ENCODE measurements at regions not wholly inside any gene's neighbourhood (a gene's known extent, or its start where the extent isn't known, plus 50 kb on each side); places are given as distances from the start of the nearest gene placed in this dataset.
A peak's percentile ranks its signal among the peaks of the same experiment; 100 is the strongest.

GRCh38 chrX:134101636-134102035, 116.2 kb upstream of the GPC3 start:
- no peaks in the 10 kb centered on the region for H3K4me1 ChIP-seq (ENCODE audit: control insufficient read depth in 2 of 2, insufficient read depth in 2 of 2, low read length in 2 of 2)
- H3K27me3 ChIP-seq (ENCODE audit: control insufficient read depth in 2 of 2, insufficient read depth in 2 of 2, low read length in 2 of 2), result no peaks in the 10 kb centered on the region
- no peak for ATAC-seq
- Mint-ChIP-seq H3K4me3 (no peak overlapping the region), H3K36me3 (no peaks in the 10 kb centered on the region), H3K27ac (peak overlapping the region in 2 of 9 donors; percentile 38 to 65), H3K9me3 (peaks cover 0 to 12% (median 4%) of the 10 kb centered on the region in 11 donors), H3K27me3 (no peaks in the 10 kb centered on the region), H3K4me1 (peaks cover 0 to 12% (median 7%) of the 10 kb centered on the region in 7 donors)
- intact Hi-C loops (cut with micrococcal nuclease), result no loop called here
- POLR2A ChIA-PET, result no interaction called here
- no peak overlapping the region for H3K27ac ChIP-seq (ENCODE audit: low read depth, low read length)
- DNase-seq, result peak in 2 of 9 donors; percentile 3 to 10
- CTCF ChIA-PET, result no interaction called here
- H3K4me3 ChIP-seq (ENCODE audit: low read length), result no peak overlapping the region
- H3K9me3 ChIP-seq (ENCODE audit: control insufficient read depth in 2 of 3, low read length in 3 of 3), result no peaks in the 10 kb centered on the region
- no peaks in the 10 kb centered on the region for H3K36me3 ChIP-seq (ENCODE audit: control insufficient read depth in 2 of 3, insufficient read depth in 3 of 3, low read length in 3 of 3)

DNA sequence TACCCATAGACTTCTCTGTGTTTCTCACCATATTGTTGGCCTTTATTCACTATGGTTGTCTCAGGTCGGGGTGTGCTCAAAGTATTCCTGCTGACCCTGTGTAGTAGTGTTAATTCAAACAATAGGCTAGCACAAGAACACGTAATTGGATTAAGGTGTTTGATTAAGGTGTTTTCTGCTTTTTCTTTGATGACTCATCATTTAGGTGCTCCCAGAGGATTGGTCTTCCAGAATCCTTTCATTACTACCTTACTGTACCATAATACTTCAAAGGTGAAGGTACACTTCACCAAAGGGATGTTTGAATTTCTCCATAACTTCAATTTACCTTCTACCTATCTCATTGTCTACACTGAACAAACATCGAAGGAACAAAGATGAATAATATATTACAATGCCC, 121.7 kb upstream of the CCDC160 start:
- DNase-seq (no peak), ATAC-seq (no peak)
- no peak overlapping the region for H3K4me3 ChIP-seq (ENCODE audit: low read length)
- H3K4me1 Mint-ChIP-seq, result peaks cover 0 to 5% (median 0%) of the 10 kb centered on the region in 7 donors
- no peaks in the 10 kb centered on the region for H3K27me3 ChIP-seq (ENCODE audit: control insufficient read depth in 2 of 2, insufficient read depth in 2 of 2, low read length in 2 of 2)
- peaks cover 0 to 4% (median 0%) of the 10 kb centered on the region in 5 donors for H3K36me3 Mint-ChIP-seq
- no peaks in the 10 kb centered on the region for H3K4me1 ChIP-seq (ENCODE audit: control insufficient read depth in 2 of 2, insufficient read depth in 2 of 2, low read length in 2 of 2)
- CTCF ChIA-PET, result no interaction called here
- intact Hi-C loops (cut with micrococcal nuclease), result no loop called here
- no peak overlapping the region for H3K27ac Mint-ChIP-seq
- POLR2A ChIA-PET, result no interaction called here
- H3K9me3 Mint-ChIP-seq, result peaks cover 0 to 4% (median 0%) of the 10 kb centered on the region in 11 donors
- no peak overlapping the region for H3K4me3 Mint-ChIP-seq
- H3K27me3 Mint-ChIP-seq, result peaks cover 0 to 20% (median 4%) of the 10 kb centered on the region in 5 donors
- H3K36me3 ChIP-seq (ENCODE audit: control insufficient read depth in 2 of 3, insufficient read depth in 3 of 3, low read length in 3 of 3), result no peaks in the 10 kb centered on the region
- H3K9me3 ChIP-seq (ENCODE audit: control insufficient read depth in 2 of 3, low read length in 3 of 3), result no peaks in the 10 kb centered on the region
- no peak overlapping the region for H3K27ac ChIP-seq (ENCODE audit: low read depth, low read length)

- CTCF ChIA-PET, result no interaction called here
- POLR2A ChIA-PET, result no interaction called here
- no peak overlapping the region for H3K4me3 Mint-ChIP-seq
- H3K27me3 Mint-ChIP-seq, result peaks cover 0 to 17% (median 0%) of the 10 kb centered on the region in 5 donors
- intact Hi-C loops (cut with micrococcal nuclease), result no loop called here
- no peaks in the 10 kb centered on the region for H3K4me1 Mint-ChIP-seq
- no peak for DNase-seq
- H3K4me1 ChIP-seq (ENCODE audit: control insufficient read depth in 2 of 2, insufficient read depth in 2 of 2, low read length in 2 of 2), result no peaks in the 10 kb centered on the region
- no peaks in the 10 kb centered on the region for H3K36me3 Mint-ChIP-seq
- no peaks in the 10 kb centered on the region for H3K9me3 ChIP-seq (ENCODE audit: control insufficient read depth in 2 of 3, low read length in 3 of 3)
- no peaks in the 10 kb centered on the region for H3K36me3 ChIP-seq (ENCODE audit: control insufficient read depth in 2 of 3, insufficient read depth in 3 of 3, low read length in 3 of 3)
- H3K27ac Mint-ChIP-seq, result no peak overlapping the region
- no peak overlapping the region for H3K4me3 ChIP-seq (ENCODE audit: low read length)
- no peaks in the 10 kb centered on the region for H3K27me3 ChIP-seq (ENCODE audit: control insufficient read depth in 2 of 2, insufficient read depth in 2 of 2, low read length in 2 of 2)
- no peak overlapping the region for H3K27ac ChIP-seq (ENCODE audit: low read depth, low read length)
- ATAC-seq, result no peak
- peaks cover 0 to 1% (median 0%) of the 10 kb centered on the region in 11 donors for H3K9me3 Mint-ChIP-seq
These were observed 99.6 kb upstream of the CCDC160 start for GRCh38 chrX:134137341-134137740.

- no peaks in the 10 kb centered on the region for H3K27me3 ChIP-seq (ENCODE audit: control insufficient read depth in 2 of 2, insufficient read depth in 2 of 2, low read length in 2 of 2)
- no peaks in the 10 kb centered on the region for H3K9me3 ChIP-seq (ENCODE audit: control insufficient read depth in 2 of 3, low read length in 3 of 3)
- H3K4me3 ChIP-seq (ENCODE audit: low read length), result no peak overlapping the region
- intact Hi-C loops (cut with micrococcal nuclease), result no loop called here
- H3K4me1 Mint-ChIP-seq, result peaks cover 0 to 1% (median 0%) of the 10 kb centered on the region in 7 donors
- ChIA-PET CTCF (no interaction called here), POLR2A (no interaction called here)
- no peaks in the 10 kb centered on the region for H3K4me1 ChIP-seq (ENCODE audit: control insufficient read depth in 2 of 2, insufficient read depth in 2 of 2, low read length in 2 of 2)
- no peak overlapping the region for H3K27ac Mint-ChIP-seq
- no peak for DNase-seq
- no peak for ATAC-seq
- no peaks in the 10 kb centered on the region for H3K36me3 ChIP-seq (ENCODE audit: control insufficient read depth in 2 of 3, insufficient read depth in 3 of 3, low read length in 3 of 3)
- no peak overlapping the region for H3K4me3 Mint-ChIP-seq
- peaks cover 0 to 17% (median 0%) of the 10 kb centered on the region in 5 donors for H3K27me3 Mint-ChIP-seq
- H3K36me3 Mint-ChIP-seq, result no peaks in the 10 kb centered on the region
- no peak overlapping the region for H3K27ac ChIP-seq (ENCODE audit: low read depth, low read length)
- H3K9me3 Mint-ChIP-seq, result peaks cover 0 to 1% (median 0%) of the 10 kb centered on the region in 11 donors
These were observed 97.9 kb upstream of the CCDC160 start for GRCh38 chrX:134139090-134139489.

DNA sequence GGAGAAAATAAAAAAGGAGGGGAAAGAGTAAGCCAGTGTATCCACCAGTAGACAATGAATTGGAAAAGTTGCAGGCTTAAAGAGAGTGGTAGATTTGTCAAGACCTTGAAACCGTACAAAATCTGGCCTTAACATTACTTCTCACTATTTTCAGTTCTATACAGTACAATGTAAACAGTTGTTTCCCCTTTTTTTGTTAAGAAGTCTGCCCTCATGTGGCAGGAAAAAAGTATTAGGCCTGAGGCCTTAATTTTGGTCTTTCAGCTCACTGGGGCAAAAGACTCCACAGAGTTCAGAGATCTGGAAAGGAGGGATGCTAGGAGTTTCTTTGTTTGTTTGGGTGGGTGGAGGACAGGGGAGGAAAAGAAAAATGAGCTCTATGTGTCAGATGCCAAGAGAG, 92.8 kb upstream of the CCDC160 start:
- no peaks in the 10 kb centered on the region for H3K36me3 Mint-ChIP-seq
- H3K9me3 ChIP-seq (ENCODE audit: control insufficient read depth in 2 of 3, low read length in 3 of 3), result no peaks in the 10 kb centered on the region
- no peak overlapping the region for H3K4me3 Mint-ChIP-seq
- no peaks in the 10 kb centered on the region for H3K4me1 ChIP-seq (ENCODE audit: control insufficient read depth in 2 of 2, insufficient read depth in 2 of 2, low read length in 2 of 2)
- peak; percentile 37 for ATAC-seq
- intact Hi-C loops (cut with micrococcal nuclease), result loop anchor here (1.0 to 10.0 kb wide), 4 partner anchors 43 to 352 kb away; no protein-coding TSS in a partner anchor
- CTCF ChIA-PET, result interaction anchor here (1.1 to 1.2 kb wide), 2 partner anchors 43 to 317 kb away, joined by 3 read pairs; no protein-coding TSS in a partner anchor
- peaks cover 0 to 5% (median 0%) of the 10 kb centered on the region in 7 donors for H3K4me1 Mint-ChIP-seq
- no peaks in the 10 kb centered on the region for H3K9me3 Mint-ChIP-seq
- peak overlapping the region in 2 of 9 donors; percentile 2 to 50 for H3K27ac Mint-ChIP-seq
- H3K27me3 Mint-ChIP-seq, result peaks cover 0 to 7% (median 0%) of the 10 kb centered on the region in 5 donors
- H3K36me3 ChIP-seq (ENCODE audit: control insufficient read depth in 2 of 3, insufficient read depth in 3 of 3, low read length in 3 of 3), result no peaks in the 10 kb centered on the region
- POLR2A ChIA-PET, result no interaction called here
- H3K27me3 ChIP-seq (ENCODE audit: control insufficient read depth in 2 of 2, insufficient read depth in 2 of 2, low read length in 2 of 2), result no peaks in the 10 kb centered on the region
- H3K4me3 ChIP-seq (ENCODE audit: low read length), result no peak overlapping the region
- H3K27ac ChIP-seq (ENCODE audit: low read depth, low read length), result no peak overlapping the region
- DNase-seq, result peak in 2 of 9 donors; percentile 3 to 15

DNA sequence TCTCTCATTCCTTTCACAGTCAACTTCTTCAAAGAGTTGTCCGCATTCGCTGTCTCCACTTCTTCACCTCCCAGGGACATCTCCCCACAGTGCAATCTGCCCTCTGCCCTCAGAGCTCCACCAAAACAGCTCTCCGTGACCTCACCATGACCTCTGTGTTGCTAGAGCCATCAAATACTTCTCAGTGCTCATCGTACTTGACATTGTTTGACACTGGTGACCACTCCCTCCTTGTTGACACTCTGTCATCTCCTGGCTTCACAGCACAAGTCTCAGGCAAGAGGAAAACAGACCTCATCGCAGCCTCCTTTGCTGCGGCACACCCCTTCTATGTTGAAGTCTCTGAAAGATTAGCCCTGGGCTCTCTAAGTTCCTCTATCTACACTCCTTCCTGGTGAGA, 90.5 kb upstream of the CCDC160 start:
- Mint-ChIP-seq H3K4me1 (peaks cover 0 to 5% (median 0%) of the 10 kb centered on the region in 7 donors), H3K27ac (no peak overlapping the region), H3K4me3 (no peak overlapping the region), H3K36me3 (no peaks in the 10 kb centered on the region), H3K27me3 (no peaks in the 10 kb centered on the region), H3K9me3 (peaks cover 0 to 3% (median 0%) of the 10 kb centered on the region in 11 donors)
- ATAC-seq, result no peak
- Histone ChIP-seq H3K27ac (ENCODE audit: low read depth, low read length) (no peak overlapping the region), H3K27me3 (ENCODE audit: control insufficient read depth in 2 of 2, insufficient read depth in 2 of 2, low read length in 2 of 2) (no peaks in the 10 kb centered on the region), H3K4me1 (ENCODE audit: control insufficient read depth in 2 of 2, insufficient read depth in 2 of 2, low read length in 2 of 2) (no peaks in the 10 kb centered on the region), H3K9me3 (ENCODE audit: control insufficient read depth in 2 of 3, low read length in 3 of 3) (no peaks in the 10 kb centered on the region), H3K4me3 (ENCODE audit: low read length) (no peak overlapping the region), H3K36me3 (ENCODE audit: control insufficient read depth in 2 of 3, insufficient read depth in 3 of 3, low read length in 3 of 3) (no peaks in the 10 kb centered on the region)
- intact Hi-C loops (cut with micrococcal nuclease), result loop anchor here in 1 of 2 donors (10.0 kb wide), 1 partner anchor 122 kb away; no protein-coding TSS in a partner anchor
- CTCF ChIA-PET, result no interaction called here
- peak in 1 of 9 donors; percentile 9 for DNase-seq
- POLR2A ChIA-PET, result no interaction called here

GRCh38 chrX:134148172-134148692, 88.8 kb upstream of the CCDC160 start:
- no peak overlapping the region for H3K27ac Mint-ChIP-seq
- DNase-seq (no peak), ATAC-seq (no peak)
- peaks cover 0 to 3% (median 0%) of the 10 kb centered on the region in 5 donors for H3K36me3 Mint-ChIP-seq
- H3K9me3 Mint-ChIP-seq, result peaks cover 0 to 3% (median 0%) of the 10 kb centered on the region in 11 donors
- H3K4me1 Mint-ChIP-seq, result peaks cover 0 to 5% (median 0%) of the 10 kb centered on the region in 7 donors
- no peaks in the 10 kb centered on the region for H3K27me3 Mint-ChIP-seq
- H3K27me3 ChIP-seq (ENCODE audit: control insufficient read depth in 2 of 2, insufficient read depth in 2 of 2, low read length in 2 of 2), result no peaks in the 10 kb centered on the region
- intact Hi-C loops (cut with micrococcal nuclease), result loop anchor here in 1 of 2 donors (10.0 kb wide), 1 partner anchor 123 kb away; no protein-coding TSS in a partner anchor
- H3K4me1 ChIP-seq (ENCODE audit: control insufficient read depth in 2 of 2, insufficient read depth in 2 of 2, low read length in 2 of 2), result no peaks in the 10 kb centered on the region
- no peak overlapping the region for H3K4me3 Mint-ChIP-seq
- H3K4me3 ChIP-seq (ENCODE audit: low read length), result no peak overlapping the region
- CTCF ChIA-PET, result no interaction called here
- H3K27ac ChIP-seq (ENCODE audit: low read depth, low read length), result no peak overlapping the region
- POLR2A ChIA-PET, result no interaction called here
- no peaks in the 10 kb centered on the region for H3K9me3 ChIP-seq (ENCODE audit: control insufficient read depth in 2 of 3, low read length in 3 of 3)
- no peaks in the 10 kb centered on the region for H3K36me3 ChIP-seq (ENCODE audit: control insufficient read depth in 2 of 3, insufficient read depth in 3 of 3, low read length in 3 of 3)

All from naive thymus-derived CD4-positive, alpha-beta T cell (primary cell).